Kidney epithelial cell (primary cell): ENCODE measurements at regions not wholly inside any gene's neighbourhood (a gene's known extent, or its start where the extent isn't known, plus 50 kb on each side); places are given as distances from the start of the nearest gene placed in this dataset.

Source experiments
- DNase-seq: peaks from one replicate; pipeline ENCODE4 v3.0.0-alpha.2; 2010; ENCODE audit warnings: low read depth
- H3K27me3 ChIP-seq: 2 replicates; pipeline ENCODE4 v1.6.0; 2011; ENCODE audit warnings: low read length; ENCODE audit not compliant: control insufficient read depth, insufficient read depth
- H3K36me3 ChIP-seq: 2 replicates; pipeline ENCODE4 v1.5.1; 2011; ENCODE audit warnings: low read length; ENCODE audit not compliant: control insufficient read depth, insufficient read depth
- H3K4me3 ChIP-seq: 2 replicates; pipeline ENCODE4 v1.5.1; 2011; ENCODE audit warnings: low read depth, mild to moderate bottlenecking, control low read depth, low read length
- TF ChIP-seq, protein P1 (sequence below): IDR thresholded peaks from 2 replicates; pipeline ENCODE4 v1.5.1; 2011; ENCODE audit warnings: mild to moderate bottlenecking, moderate library complexity, low read length, control low read depth, inconsistent platforms; ENCODE audit not compliant: insufficient read depth, poor library complexity, severe bottlenecking

DNA sequence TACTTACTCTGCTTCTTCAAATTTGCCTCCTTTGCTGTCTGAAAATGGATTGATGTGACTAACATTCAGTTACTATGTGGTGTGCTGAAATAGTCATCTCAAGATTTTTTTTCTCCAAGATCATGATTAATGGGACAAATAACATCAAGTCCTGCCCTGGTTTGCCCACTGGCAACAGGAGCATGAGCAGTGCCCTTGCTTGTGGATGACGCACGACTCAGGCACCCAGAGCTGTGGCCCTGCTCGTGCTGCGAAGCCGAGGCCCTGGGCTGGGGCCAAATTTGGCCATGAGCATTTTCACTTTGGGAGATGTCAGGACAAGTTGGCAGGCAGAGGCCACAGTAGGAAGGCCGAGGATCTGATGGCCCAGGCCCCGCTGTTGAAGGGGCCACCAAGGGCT lies 239.8 kb upstream of the IGFBP3 start:
- no peak overlapping the region for H3K4me3 ChIP-seq
- H3K36me3 ChIP-seq, result no peaks in the 10 kb centered on the region
- DNase-seq, result no peak
- no peaks in the 10 kb centered on the region for H3K27me3 ChIP-seq
- TF ChIP-seq, protein P1, sequence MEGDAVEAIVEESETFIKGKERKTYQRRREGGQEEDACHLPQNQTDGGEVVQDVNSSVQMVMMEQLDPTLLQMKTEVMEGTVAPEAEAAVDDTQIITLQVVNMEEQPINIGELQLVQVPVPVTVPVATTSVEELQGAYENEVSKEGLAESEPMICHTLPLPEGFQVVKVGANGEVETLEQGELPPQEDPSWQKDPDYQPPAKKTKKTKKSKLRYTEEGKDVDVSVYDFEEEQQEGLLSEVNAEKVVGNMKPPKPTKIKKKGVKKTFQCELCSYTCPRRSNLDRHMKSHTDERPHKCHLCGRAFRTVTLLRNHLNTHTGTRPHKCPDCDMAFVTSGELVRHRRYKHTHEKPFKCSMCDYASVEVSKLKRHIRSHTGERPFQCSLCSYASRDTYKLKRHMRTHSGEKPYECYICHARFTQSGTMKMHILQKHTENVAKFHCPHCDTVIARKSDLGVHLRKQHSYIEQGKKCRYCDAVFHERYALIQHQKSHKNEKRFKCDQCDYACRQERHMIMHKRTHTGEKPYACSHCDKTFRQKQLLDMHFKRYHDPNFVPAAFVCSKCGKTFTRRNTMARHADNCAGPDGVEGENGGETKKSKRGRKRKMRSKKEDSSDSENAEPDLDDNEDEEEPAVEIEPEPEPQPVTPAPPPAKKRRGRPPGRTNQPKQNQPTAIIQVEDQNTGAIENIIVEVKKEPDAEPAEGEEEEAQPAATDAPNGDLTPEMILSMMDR, result no peak

DNA sequence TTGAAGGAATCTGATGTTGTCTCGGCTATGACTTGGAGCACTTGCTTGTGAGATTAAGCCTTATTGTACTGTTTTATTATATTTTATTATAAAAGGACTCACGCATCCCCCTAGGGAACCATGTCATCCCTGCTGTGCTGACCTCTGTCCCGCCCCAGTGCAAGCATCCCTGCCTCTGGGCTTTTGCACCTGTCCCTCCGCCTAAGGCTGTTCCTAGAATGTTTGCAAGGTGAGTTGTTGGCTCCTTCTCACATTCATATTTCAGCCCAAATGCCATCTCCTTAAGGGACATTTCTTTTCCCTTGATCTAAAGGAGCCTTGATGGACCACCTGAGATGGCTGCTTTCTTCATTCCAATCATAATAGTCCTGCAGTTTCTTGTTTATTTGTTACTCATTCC lies 236.9 kb upstream of the IGFBP3 start:
- no peaks in the 10 kb centered on the region for H3K36me3 ChIP-seq
- TF ChIP-seq, protein P1, result no peak
- no peak for DNase-seq
- H3K4me3 ChIP-seq, result no peak overlapping the region
- no peaks in the 10 kb centered on the region for H3K27me3 ChIP-seq

DNA sequence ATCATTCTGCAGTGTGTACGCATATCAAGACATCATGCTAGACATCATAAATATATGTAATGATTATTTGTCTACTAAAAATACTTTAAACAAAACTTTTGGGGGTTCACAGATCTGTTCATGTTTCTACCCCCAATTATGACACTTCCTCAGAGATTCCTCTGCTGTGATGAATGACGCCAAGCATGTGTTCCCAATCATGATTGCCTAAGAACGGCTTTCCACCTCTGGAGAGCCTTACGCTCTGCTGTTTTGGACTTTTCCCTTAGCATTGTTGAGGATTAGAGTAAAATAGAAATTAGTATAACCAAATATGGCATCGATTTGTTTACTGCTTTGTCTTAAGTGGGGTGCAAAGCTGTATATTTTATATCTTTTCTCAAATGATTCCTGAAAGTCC lies 236.3 kb upstream of the IGFBP3 start:
- H3K36me3 ChIP-seq, result no peaks in the 10 kb centered on the region
- TF ChIP-seq, protein P1, result no peak
- no peak for DNase-seq
- H3K4me3 ChIP-seq, result no peak overlapping the region
- no peaks in the 10 kb centered on the region for H3K27me3 ChIP-seq

DNA sequence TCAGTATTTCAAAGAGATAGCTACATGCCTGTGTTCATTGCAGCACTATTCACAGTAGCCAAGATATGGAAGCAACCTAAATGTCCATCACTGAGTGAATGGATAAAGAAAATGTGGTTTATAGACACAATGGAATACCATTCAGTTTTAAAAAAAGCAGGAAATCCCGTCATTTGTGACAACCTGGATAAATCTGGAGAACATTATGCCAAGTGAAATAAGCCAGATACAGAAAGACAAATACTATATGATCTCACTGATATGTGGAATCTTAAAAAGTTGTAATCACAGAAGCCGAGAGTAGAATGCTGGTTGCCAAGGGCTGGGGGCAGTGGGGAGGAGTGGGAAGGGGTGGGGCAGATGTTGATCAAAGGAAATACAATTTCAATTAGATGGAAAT lies 235.8 kb upstream of the IGFBP3 start:
- H3K4me3 ChIP-seq, result no peak overlapping the region
- TF ChIP-seq, protein P1, result no peak
- no peak for DNase-seq
- H3K36me3 ChIP-seq, result no peaks in the 10 kb centered on the region
- no peaks in the 10 kb centered on the region for H3K27me3 ChIP-seq

DNA sequence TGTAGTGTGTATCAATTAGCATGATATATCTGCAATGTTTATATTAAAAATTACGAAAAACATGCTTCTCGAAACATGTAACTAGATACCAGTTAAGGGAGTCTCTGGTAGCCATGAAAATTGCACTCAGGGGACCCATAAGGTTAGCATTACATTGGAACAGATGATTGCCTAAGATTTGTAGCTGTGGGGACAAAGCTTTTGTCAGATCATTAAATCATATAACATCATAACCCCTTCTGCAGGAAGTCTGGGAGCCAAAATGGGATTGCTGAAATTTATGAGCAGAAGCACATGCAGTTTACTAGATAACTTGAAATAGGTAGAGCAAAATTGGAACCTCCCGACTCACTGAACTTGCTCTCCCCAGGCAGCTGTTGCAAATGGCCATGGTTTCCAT lies 235.0 kb upstream of the IGFBP3 start:
- no peak for DNase-seq
- TF ChIP-seq, protein P1, result no peak
- H3K27me3 ChIP-seq, result no peaks in the 10 kb centered on the region

DNA sequence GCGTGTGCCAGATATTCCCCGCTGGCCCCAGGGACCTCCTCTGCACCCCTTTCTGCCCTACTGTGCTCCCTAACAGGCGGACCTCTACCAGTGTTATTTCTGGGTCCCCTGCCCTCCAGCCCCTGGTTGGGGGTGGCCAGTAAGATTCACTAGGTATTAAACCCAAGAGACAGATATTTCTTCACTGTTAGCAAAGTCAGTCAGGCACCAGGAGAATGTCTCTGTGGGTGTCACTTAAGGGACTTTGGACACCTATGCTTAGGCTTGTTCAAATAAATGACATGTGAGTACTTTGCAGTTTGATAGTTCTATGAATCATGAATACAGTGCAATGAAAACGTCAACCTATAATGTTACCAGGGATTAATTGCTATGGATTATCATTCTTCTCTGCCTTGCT lies 234.3 kb upstream of the IGFBP3 start:
- TF ChIP-seq, protein P1, result no peak

More for the DNA sequence above, 235.0 kb upstream of the IGFBP3 start:
- H3K4me3 ChIP-seq, result no peak overlapping the region
- H3K36me3 ChIP-seq, result no peaks in the 10 kb centered on the region

More for the DNA sequence above, 234.3 kb upstream of the IGFBP3 start:
- H3K27me3 ChIP-seq, result no peaks in the 10 kb centered on the region
- DNase-seq, result no peak
- no peak overlapping the region for H3K4me3 ChIP-seq
- H3K36me3 ChIP-seq, result no peaks in the 10 kb centered on the region
